Vagina (tissue), 2 donors: ENCODE measurements at regions not wholly inside any gene's neighbourhood (a gene's known extent, or its start where the extent isn't known, plus 50 kb on each side); places are given as distances from the start of the nearest gene placed in this dataset.

Experiments
- POLR2A ChIP-seq, 2 donors: fragments of 450-650 bp; IDR thresholded peaks; one replicate each; pipeline ENCODE4 v1.6.1; 2017; ENCODE audit warnings: antibody characterized with exemption in 2 of 2, mild to moderate bottlenecking in 2 of 2, moderate library complexity in 2 of 2
- TF ChIP-seq, protein P1 (sequence below), 3 experiments: fragments of 450-650 bp in 2 of 3; fragments of 200-600 bp in 1 of 3; sonication (generic) in 1 of 3; IDR thresholded peaks; one replicate each; pipeline ENCODE4 v1.5.1; 2017 to 2019; ENCODE audit warnings: antibody characterized with exemption in 3 of 3, mild to moderate bottlenecking in 2 of 3, moderate library complexity in 2 of 3

- TF ChIP-seq, protein P1, sequence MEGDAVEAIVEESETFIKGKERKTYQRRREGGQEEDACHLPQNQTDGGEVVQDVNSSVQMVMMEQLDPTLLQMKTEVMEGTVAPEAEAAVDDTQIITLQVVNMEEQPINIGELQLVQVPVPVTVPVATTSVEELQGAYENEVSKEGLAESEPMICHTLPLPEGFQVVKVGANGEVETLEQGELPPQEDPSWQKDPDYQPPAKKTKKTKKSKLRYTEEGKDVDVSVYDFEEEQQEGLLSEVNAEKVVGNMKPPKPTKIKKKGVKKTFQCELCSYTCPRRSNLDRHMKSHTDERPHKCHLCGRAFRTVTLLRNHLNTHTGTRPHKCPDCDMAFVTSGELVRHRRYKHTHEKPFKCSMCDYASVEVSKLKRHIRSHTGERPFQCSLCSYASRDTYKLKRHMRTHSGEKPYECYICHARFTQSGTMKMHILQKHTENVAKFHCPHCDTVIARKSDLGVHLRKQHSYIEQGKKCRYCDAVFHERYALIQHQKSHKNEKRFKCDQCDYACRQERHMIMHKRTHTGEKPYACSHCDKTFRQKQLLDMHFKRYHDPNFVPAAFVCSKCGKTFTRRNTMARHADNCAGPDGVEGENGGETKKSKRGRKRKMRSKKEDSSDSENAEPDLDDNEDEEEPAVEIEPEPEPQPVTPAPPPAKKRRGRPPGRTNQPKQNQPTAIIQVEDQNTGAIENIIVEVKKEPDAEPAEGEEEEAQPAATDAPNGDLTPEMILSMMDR (IDR thresholded peaks at IDR 0.05) = no peak
- no peak for TF ChIP-seq POLR2A (IDR thresholded peaks at IDR 0.05)
Observed at GRCh38 chr3:73245459-73245858, 184.0 kb downstream of the EBLN2 start.
